Activated CD4-positive, CD25-positive, alpha-beta regulatory T cell (primary cell): ENCODE measurements at regions not wholly inside any gene's neighbourhood (a gene's known extent, or its start where the extent isn't known, plus 50 kb on each side); places are given as distances from the start of the nearest gene placed in this dataset.
"Not testable (repeated sequence)": the region's sequence is repeated elsewhere in the genome, so short reads cannot be mapped to it uniquely, and the experiment has no call there.

Experiments used
- DNase-seq, 4 experiments: peaks; one replicate each; lab custom pipeline; 2025; lab: John Stamatoyannopoulos, UW

- DNase-seq = no peak
These were observed 1411.8 kb upstream of the ACO1 start for GRCh38 chr9:30972654-30973053.

DNA sequence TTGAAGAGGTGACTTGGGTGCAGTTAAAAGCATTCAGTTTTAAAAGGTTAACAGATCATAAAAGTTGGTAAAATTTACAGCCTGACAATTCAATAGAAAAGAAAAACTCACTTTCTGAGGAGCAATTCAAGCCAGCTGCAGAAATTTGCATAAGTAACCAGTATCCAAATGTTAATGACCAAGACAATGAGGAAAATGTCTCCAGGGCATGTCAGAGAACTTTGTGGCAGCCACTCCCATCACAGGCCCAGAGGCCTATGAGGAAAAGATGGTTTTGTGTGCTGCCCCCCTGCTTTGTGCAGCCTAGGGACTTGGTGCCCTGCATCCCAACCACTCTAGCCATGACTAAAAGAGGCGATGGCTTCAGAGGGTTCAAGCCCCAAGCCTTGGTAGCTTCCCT lies 1406.5 kb upstream of the ACO1 start:
- no peak for DNase-seq

GRCh38 chr9:30982301-30982700 lies 1402.1 kb upstream of the ACO1 start:
- no peak for DNase-seq

- DNase-seq = no peak
These were observed 1388.3 kb upstream of the ACO1 start for GRCh38 chr9:30995956-30996738.

- no peak for DNase-seq
These were observed 1387.7 kb upstream of the ACO1 start for GRCh38 chr9:30996761-30997160.

DNA sequence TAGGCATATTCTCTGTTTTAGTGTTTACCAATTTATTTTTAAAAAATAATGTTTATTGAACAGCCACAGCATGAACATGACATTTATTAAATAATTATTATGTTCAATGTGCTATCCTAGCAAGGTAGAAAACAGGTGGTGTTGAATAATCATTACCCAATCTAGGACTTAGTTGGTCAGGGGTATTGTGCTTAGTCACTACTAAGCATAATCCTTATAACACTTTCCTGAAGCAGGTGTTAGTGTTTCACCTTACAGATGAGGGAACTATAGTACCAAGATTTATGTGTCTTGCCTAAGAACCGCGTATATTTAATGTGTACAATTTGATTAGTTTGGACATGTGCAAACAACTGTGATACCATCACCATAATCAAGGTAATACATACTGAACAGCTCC lies 1387.2 kb upstream of the ACO1 start:
- DNase-seq = no peak

DNA sequence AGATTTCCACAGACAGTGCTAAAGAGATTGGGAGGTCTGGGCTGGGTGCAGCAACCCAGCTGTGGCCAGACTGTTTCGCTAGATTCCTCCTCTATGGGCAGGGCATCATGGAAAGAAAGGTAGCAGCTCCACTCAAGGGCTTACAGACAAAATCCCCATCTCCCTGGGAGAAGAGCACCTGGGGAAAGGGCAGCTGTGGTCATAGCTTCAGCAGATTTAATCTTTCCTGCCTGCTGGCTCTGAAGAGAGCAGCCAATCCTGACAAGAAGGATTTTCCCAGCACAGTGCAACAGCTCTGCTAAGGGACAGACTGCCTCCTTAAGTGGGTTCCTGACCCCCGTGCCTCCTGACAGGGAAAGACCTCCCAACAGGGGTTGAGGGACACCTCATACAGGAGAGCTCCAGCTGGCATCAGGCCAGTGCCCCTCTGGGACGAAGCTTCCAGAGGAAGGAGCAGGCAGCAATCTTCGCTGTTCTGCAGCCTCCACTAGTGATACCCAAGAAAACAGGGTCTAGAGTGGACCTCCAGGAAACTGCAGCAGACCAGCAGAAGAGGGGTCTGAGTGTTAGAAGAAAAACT lies 1379.3 kb upstream of the ACO1 start:
- DNase-seq = no peak

DNA sequence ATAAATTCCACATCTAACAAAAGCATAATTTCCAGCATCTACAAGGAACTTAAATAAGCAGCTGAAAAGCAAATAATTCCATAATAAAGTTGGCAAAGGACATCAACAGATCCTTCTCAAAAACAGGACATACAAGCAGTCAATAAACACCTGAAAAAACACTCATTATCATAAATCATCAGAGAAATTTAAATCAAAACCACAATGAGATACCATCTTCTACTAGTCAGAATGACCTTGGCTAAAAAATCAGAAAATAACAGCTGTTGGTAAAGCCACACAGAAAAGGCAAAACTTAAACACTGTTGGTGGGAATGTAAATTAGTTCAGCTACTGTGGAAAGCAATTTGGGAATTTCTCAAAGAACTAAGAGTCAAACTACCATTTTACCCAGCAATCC lies 1371.1 kb upstream of the ACO1 start:
- no peak for DNase-seq

- no peak for DNase-seq
These were observed 1360.6 kb upstream of the ACO1 start for GRCh38 chr9:31023847-31024246.

- no peak for DNase-seq
These were observed 1356.8 kb upstream of the ACO1 start for GRCh38 chr9:31027678-31028077.

DNA sequence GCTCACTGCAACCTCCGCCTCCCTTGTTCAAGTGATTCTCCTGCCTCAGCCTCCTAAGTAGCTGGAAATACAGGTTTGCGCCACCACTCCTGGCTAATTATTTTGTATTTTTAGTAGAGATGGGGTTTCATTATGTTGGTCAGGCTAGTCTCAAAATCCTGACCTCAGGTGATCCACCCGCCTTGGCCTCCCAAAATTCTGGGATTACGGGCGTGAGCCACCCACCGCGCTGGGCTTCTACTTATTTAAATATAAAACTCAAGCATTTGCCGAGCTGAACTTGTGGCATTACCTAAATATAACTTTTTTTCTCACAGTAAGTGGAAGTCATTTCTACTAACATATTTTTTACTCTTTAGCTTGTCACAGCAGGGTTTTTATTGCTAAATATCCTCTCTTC lies 1356.3 kb upstream of the ACO1 start:
- DNase-seq = no peak

DNA sequence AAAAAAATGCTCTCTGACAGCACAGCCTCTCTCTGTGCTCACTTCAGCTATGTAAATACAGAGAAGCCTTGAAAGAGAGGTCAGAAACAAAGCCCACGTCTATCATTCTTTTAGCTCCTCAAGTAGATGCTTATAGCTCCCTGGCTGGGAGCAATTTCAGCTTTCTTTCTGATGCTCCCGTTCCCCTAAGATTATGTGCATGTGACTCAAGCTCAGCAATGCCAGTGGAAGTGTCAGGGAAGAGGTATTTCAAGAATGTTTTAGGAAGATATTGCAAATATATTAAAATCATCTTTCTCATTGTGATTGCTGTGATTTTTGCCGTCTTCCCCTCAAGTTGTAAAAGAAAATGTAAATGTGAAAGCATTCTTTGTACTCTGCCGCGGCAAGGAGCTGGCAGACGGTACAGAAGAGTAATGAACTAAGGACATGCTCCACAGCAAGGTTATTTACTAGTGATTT lies 1353.7 kb upstream of the ACO1 start:
- DNase-seq = no peak

- no peak for DNase-seq
These were observed 1352.2 kb upstream of the ACO1 start for GRCh38 chr9:31032206-31032605.

DNA sequence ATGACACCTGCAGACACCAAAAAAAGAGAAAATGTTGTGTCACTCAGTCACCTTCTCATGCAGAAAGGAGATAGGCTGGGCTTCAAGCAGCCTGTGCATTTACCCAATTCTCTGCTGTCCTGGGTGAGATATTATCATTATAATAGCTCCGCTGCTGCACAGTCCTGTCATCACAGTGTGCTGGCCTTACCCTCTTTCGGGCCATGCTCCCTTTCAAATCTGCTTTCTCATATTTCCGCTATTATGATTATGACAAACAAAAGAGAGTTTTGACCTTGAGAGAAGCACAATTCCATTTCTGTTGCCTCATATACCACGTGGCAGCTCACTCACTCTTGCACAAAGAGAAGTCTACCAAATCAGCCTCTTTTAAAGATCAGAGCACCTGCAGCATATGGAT lies 1350.1 kb upstream of the ACO1 start:
- DNase-seq = no peak

DNA sequence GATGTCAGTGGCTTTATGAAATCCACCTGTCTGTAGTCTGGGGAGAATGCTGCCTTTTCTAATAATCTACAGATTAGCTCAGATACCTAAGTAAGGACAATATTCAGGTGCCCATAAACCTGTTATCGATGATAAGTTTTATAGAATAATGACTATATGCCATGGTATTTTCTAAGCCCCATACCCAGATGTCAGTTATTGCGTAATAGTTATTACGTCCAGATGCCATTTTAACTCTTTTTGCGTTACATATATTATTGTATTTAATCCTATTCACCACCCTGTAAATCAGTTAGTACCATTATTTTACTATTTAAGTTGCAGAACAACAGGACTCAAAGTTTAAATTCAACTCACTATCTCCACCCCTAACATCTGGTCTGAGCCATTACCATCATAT lies 1343.9 kb upstream of the ACO1 start:
- no peak for DNase-seq

DNA sequence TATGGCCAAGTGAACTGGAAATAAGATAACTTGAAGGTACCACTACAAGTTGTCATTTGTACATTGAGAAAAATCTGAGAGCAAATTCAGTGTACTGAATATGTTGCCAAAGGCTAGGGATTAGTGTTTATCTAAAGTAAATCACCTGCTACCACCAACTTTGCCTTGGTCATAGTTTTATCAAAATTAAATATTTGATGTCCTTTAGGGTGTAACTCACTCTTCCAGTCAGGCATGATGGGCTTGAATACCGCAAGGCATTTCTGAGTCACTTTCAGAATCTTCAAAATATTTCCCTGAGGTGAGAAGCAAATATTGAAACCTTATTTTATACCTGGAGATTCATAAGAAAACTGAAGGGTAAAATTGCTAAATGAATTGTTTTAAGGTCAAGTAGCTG lies 1338.6 kb upstream of the ACO1 start:
- no peak for DNase-seq

DNA sequence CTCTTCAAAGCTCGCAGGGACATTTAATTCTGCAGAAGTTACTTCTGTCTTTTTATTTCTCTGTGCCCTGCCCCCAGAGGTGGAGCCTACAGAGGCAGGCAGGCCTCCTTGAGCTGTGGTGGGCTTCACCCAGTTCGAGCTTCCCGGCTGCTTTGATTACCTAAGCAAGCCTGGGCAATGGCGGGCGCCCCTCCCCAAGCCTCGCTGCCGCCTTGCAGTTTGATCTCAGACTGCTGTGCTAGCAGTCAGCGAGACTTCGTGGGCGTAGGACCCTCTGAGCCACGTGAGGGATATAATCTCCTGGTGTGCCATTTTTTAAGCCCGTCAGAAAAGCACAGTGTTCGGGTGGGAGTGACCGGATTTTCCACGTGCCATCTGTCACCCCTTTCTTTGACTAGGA lies 1322.9 kb upstream of the ACO1 start:
- DNase-seq = not testable (repeated sequence)

DNA sequence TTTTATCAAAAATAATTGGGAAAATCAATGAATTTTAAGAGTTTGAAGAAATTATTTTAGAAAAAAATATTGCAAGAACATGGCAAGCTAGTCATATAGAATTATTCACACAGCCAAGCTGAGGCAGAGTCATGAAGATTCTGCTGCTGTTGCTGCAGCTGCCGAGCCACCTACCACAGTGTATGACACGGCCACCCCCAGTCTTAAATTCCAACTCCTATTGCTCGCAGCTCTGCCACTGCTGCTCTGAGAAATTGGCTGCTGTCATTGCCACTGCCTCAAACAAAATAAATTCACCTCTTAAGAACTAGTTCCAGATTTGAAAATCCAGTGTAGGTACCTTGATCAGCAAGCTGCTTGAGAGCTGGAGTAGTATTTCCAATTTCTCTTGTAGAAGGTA lies 1318.8 kb upstream of the ACO1 start:
- DNase-seq = no peak

GRCh38 chr9:31067418-31067817 lies 1317.0 kb upstream of the ACO1 start:
- DNase-seq = no peak

- DNase-seq = no peak
These were observed 1312.7 kb upstream of the ACO1 start for GRCh38 chr9:31071606-31072286.

GRCh38 chr9:31078175-31078574 lies 1306.3 kb upstream of the ACO1 start:
- no peak for DNase-seq

- DNase-seq = no peak
These were observed 1300.1 kb upstream of the ACO1 start for GRCh38 chr9:31084350-31084749.

DNA sequence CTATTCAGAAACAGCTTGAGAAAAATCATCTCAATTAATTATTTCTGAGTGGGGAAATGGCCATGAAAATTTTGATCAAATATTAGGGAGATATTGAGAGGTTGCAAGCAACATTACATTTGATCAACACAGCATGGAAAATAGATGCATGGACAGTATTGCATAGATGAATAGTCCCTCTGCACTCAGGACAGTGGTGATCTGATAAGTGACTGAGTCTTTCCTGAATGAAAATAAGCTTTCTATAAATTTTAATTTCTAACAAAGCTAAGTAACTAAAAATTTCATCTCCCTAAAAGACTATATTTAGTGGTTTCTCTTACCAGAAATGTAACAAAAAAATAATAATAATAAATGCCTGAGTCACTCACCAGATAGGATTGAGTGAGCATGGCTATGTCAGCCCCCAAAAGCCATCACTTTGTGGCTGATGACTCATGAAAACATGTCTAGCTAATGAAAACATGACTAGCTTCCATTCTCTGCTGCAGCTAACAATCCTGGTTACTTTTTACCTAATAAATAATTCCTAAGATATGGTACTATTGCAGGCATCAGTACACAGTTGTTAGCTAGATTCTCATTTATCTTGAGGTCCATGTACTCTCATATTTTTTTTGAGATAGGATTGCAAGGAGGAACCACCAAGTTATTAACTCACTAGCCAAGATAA lies 1294.8 kb upstream of the ACO1 start:
- DNase-seq = no peak
